H1 (cell line): ENCODE measurements at regions not wholly inside any gene's neighbourhood (a gene's known extent, or its start where the extent isn't known, plus 50 kb on each side); places are given as distances from the start of the nearest gene placed in this dataset.

Experiments
- TF ChIP-seq, protein P1 (sequence below): IDR thresholded peaks from 2 replicates; pipeline ENCODE4 v1.6.1; 2012; ENCODE audit warnings: inconsistent platforms
- TF ChIP-seq, protein P2 (sequence below), 3 experiments: IDR thresholded peaks; 1 replicate in 2 of 3; 2 replicates in 1 of 3; pipeline versions ENCODE4 v1.5.1 to v1.6.1; 2011; ENCODE audit warnings: low read length in 3 of 3, mild to moderate bottlenecking in 3 of 3, inconsistent platforms in 2 of 3, low read depth in 1 of 3, moderate library complexity in 1 of 3; ENCODE audit not compliant: insufficient read depth in 1 of 3; ENCODE audit errors: control extremely low read depth in 1 of 3

- TF ChIP-seq, protein P1, sequence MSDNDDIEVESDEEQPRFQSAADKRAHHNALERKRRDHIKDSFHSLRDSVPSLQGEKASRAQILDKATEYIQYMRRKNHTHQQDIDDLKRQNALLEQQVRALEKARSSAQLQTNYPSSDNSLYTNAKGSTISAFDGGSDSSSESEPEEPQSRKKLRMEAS = no peak
- TF ChIP-seq, protein P2, sequence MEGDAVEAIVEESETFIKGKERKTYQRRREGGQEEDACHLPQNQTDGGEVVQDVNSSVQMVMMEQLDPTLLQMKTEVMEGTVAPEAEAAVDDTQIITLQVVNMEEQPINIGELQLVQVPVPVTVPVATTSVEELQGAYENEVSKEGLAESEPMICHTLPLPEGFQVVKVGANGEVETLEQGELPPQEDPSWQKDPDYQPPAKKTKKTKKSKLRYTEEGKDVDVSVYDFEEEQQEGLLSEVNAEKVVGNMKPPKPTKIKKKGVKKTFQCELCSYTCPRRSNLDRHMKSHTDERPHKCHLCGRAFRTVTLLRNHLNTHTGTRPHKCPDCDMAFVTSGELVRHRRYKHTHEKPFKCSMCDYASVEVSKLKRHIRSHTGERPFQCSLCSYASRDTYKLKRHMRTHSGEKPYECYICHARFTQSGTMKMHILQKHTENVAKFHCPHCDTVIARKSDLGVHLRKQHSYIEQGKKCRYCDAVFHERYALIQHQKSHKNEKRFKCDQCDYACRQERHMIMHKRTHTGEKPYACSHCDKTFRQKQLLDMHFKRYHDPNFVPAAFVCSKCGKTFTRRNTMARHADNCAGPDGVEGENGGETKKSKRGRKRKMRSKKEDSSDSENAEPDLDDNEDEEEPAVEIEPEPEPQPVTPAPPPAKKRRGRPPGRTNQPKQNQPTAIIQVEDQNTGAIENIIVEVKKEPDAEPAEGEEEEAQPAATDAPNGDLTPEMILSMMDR (IDR thresholded peaks at IDR 0.05; ENCODE audit: control extremely low read depth in 1 of 3, insufficient read depth in 1 of 3, low read depth in 1 of 3, low read length in 3 of 3) = no peak
These were observed 339.8 kb downstream of the ZEB2 start for GRCh38 chr2:144180131-144180530.
